ENCODE measurements at regions not wholly inside any gene's neighbourhood (a gene's known extent, or its start where the extent isn't known, plus 50 kb on each side); places are given as distances from the start of the nearest gene placed in this dataset.

GRCh38 chr10:104505521-104506042 lies 135.5 kb upstream of the SORCS3 start:
- POLR2A ChIA-PET = no interaction called here
- DNase-seq (ENCODE audit: low read depth, low spot score) (no peak), ATAC-seq (no peak), FAIRE-seq (no peak)
- H2AFZ ChIP-seq (ENCODE audit: control insufficient read depth, low read depth, low read length) = no peak overlapping the region
- H3K27me3 ChIP-seq (replicated peaks in 1 of 2; ENCODE audit: control insufficient read depth in 2 of 2, insufficient read depth in 2 of 2, low read length in 1 of 2) = no peaks in the 10 kb centered on the region; a peak in 1 of 4 replicates
- intact Hi-C loops (cut with micrococcal nuclease; ENCODE audit: unreplicated experiment) = no loop called here
- no peak for TF ChIP-seq NR2F1 (conservative IDR thresholded peaks at IDR 0.05)
- no peak for TF ChIP-seq FOS (IDR thresholded peaks at IDR 0.05; ENCODE audit: borderline replicate concordance, extremely low read depth, insufficient read length)
- TF ChIP-seq BCL11A (IDR thresholded peaks at IDR 0.05; ENCODE audit: low read depth, low read length) = no peak
- TF ChIP-seq, protein P1, sequence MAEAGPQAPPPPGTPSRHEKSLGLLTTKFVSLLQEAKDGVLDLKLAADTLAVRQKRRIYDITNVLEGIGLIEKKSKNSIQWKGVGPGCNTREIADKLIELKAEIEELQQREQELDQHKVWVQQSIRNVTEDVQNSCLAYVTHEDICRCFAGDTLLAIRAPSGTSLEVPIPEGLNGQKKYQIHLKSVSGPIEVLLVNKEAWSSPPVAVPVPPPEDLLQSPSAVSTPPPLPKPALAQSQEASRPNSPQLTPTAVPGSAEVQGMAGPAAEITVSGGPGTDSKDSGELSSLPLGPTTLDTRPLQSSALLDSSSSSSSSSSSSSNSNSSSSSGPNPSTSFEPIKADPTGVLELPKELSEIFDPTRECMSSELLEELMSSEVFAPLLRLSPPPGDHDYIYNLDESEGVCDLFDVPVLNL (IDR thresholded peaks at IDR 0.05; ENCODE audit: low read depth, low read length) = no peak
- TF ChIP-seq CHD2 (IDR thresholded peaks at IDR 0.05; ENCODE audit: borderline replicate concordance, low read depth, low read length) = no peak
- no peak for TF ChIP-seq DPF2 (IDR thresholded peaks at IDR 0.05)
- TF ChIP-seq TBL1XR1 (IDR thresholded peaks at IDR 0.05; ENCODE audit: low read depth, low read length) = no peak
- TF ChIP-seq HDAC6 (IDR thresholded peaks at IDR 0.05; ENCODE audit: unreplicated experiment) = no peak
- TF ChIP-seq EED (IDR thresholded peaks at IDR 0.05; ENCODE audit: low read depth) = no peak
- TF ChIP-seq SREBF1 (IDR thresholded peaks at IDR 0.05; ENCODE audit: low read length) = no peak
- no peak for TF ChIP-seq NFYB (IDR thresholded peaks at IDR 0.05; ENCODE audit: insufficient read depth, low read depth, low read length)
- no peak for TF ChIP-seq POLR2AphosphoS5 (IDR thresholded peaks at IDR 0.05; ENCODE audit: low read length)
- TF ChIP-seq ZBTB40 (IDR thresholded peaks at IDR 0.05; ENCODE audit: borderline replicate concordance) = no peak
- RAD21 ChIA-PET (ENCODE audit: unreplicated experiment) = no interaction called here
- H3K27ac ChIP-seq (ENCODE audit: control insufficient read depth, insufficient read depth) = no peak overlapping the region
- H3K9me3 ChIP-seq (replicated peaks; ENCODE audit: control insufficient read depth, insufficient read depth, low read length) = no peaks in the 10 kb centered on the region
- H3K79me2 ChIP-seq (ENCODE audit: control insufficient read depth, insufficient read depth, low read length) = no peaks in the 10 kb centered on the region
- H3K4me3 ChIP-seq = no peak overlapping the region
- H3K9ac ChIP-seq (ENCODE audit: control insufficient read depth, insufficient read depth, low read length) = no peak overlapping the region
- SMC1A ChIA-PET (ENCODE audit: uncharacterized antibody, unreplicated experiment) = no interaction called here
- no peaks in the 10 kb centered on the region for H3K36me3 ChIP-seq (ENCODE audit: control insufficient read depth in 2 of 2, insufficient read depth in 2 of 2, low read length in 1 of 2)
- WGBS (ENCODE audit: insufficient coverage, insufficient replicate concordance, low lambda C conversion rate, missing lambda C conversion rate) = 2% methylated on average over 3 of the region's 3 CpGs
- CTCF ChIA-PET = no interaction called here
- H4K20me1 ChIP-seq (ENCODE audit: control insufficient read depth, insufficient read depth) = no peaks in the 10 kb centered on the region
- H3K4me2 ChIP-seq (ENCODE audit: control insufficient read depth, insufficient read depth) = no peak overlapping the region
- no peaks in the 10 kb centered on the region for H3K4me1 ChIP-seq (ENCODE audit: control insufficient read depth, insufficient read depth, low read length)
- in situ Hi-C loops (cut with MboI) = no loop called here
- BruUV-seq (replicated peaks) = no TSS peak

Data from GM12878 (cell line).